ENCODE measurements at regions not wholly inside any gene's neighbourhood (a gene's known extent, or its start where the extent isn't known, plus 50 kb on each side); places are given as distances from the start of the nearest gene placed in this dataset.

DNA sequence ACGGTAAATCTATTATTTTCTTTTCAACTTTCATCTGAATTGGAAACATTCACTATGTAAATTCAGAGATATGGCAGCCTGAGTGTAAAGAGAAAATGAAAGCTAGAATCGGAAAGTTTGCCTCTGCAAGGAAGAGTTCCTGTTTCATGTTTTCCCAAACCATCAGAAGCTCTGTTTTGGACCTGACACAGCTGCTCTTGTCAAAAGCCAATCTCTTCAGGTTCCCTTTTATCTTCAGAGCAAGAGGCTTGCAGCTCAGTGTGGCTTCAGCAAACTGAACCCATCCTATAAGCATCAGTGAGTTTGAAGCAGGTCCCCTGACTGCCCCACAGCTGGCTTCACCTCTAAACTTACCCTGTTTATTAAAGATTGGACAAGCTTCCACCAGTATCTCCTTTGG, 1099.7 kb downstream of the DTWD2 start:
- H3K4me1 ChIP-seq (ENCODE audit: control insufficient read depth in 3 of 3, insufficient read depth in 2 of 3, low read depth in 1 of 3, low read length in 2 of 3): no peaks in the 10 kb centered on the region
- no peaks in the 10 kb centered on the region for H3K27me3 ChIP-seq (ENCODE audit: control insufficient read depth in 3 of 3, insufficient read depth in 3 of 3, low read length in 3 of 3)
- FAIRE-seq (no peak), DNase-seq (peak in 1 of 2 donors; percentile 7)
- 21 to 31% (median 30%) methylated on average over 2 of the region's 2 CpGs for WGBS, 3 donors
- H3K4me3 ChIP-seq (ENCODE audit: low read depth in 1 of 3, low read length in 3 of 3): no peak overlapping the region
- H3K36me3 ChIP-seq (ENCODE audit: control insufficient read depth in 3 of 3, insufficient read depth in 2 of 3, low read depth in 1 of 3, low read length in 3 of 3): no peaks in the 10 kb centered on the region
- no peak overlapping the region for H3K27ac ChIP-seq (ENCODE audit: low read depth in 1 of 3, low read length in 2 of 3)
- no peaks in the 10 kb centered on the region for H3K9me3 ChIP-seq (ENCODE audit: control insufficient read depth in 2 of 2, insufficient read depth in 1 of 2, low read depth in 1 of 2, low read length in 1 of 2)

DNA sequence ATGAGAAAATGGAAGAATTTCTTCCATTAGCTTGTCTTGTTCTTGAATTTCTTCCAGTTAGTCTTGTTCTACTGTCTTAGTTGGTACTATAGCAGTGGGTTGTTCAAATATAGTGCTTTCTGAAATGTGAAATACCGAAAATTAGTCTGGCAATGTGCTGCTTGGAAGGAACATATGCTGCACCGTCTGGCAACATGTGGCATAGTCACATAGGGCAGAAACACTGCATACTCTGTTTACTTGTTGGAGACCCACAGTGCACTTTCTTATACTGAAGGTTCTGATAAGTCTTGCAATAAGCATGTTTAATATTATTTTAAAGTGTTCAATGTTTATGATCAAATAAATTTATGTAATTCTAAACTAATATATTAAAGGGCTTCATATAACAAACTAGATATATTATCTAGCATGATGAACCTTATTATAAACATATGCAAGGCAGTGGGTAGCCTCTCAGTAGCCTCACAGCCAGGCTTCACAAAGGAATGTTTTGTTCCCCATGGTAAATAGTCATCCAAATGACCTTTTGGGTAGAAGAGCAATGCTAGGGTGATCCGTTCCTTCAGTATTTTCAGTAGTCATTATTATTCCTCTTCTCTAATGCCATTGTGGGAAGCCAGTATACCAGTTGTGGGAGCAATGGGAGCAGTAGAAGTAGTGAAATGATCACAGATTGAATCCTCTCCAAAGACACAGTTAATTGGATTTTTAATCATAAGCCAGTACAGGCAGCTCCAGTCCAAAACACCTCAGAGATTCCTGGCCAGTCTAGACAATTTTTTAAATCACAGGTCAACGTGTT, 1106.7 kb downstream of the DTWD2 start:
- no peak overlapping the region for H3K27ac ChIP-seq (ENCODE audit: low read depth in 1 of 3, low read length in 2 of 3)
- no peaks in the 10 kb centered on the region for H3K9me3 ChIP-seq (ENCODE audit: control insufficient read depth in 2 of 2, insufficient read depth in 1 of 2, low read depth in 1 of 2, low read length in 1 of 2)
- H3K36me3 ChIP-seq (ENCODE audit: control insufficient read depth in 3 of 3, insufficient read depth in 2 of 3, low read depth in 1 of 3, low read length in 3 of 3): no peaks in the 10 kb centered on the region
- DNase-seq (no peak), FAIRE-seq (no peak)
- no peaks in the 10 kb centered on the region for H3K4me1 ChIP-seq (ENCODE audit: control insufficient read depth in 3 of 3, insufficient read depth in 2 of 3, low read depth in 1 of 3, low read length in 2 of 3)
- no peaks in the 10 kb centered on the region for H3K27me3 ChIP-seq (ENCODE audit: control insufficient read depth in 3 of 3, insufficient read depth in 3 of 3, low read length in 3 of 3)
- WGBS, 3 donors: 57 to 76% (median 59%) methylated on average over 4 of the region's 4 CpGs
- H3K4me3 ChIP-seq (ENCODE audit: low read depth in 1 of 3, low read length in 3 of 3): no peak overlapping the region

DNA sequence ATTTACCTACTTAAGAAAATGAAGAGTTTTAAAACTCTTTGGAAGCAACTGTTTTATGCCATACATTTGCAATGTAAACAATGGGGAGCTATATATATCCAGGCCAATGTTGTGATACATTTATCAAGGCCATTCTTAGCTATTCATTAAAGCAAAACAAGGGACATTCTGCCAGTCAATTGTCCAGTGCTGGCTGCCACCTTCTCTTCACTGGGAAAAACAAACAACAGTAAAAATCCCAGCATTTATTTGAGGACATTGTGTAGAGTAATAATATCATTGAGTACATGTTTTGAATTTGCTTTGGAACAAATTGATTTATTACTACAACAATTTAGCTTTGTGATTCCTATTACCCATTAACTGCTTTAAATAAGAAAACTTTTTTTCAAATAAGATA, 1107.4 kb downstream of the DTWD2 start:
- no peaks in the 10 kb centered on the region for H3K9me3 ChIP-seq (ENCODE audit: control insufficient read depth in 2 of 2, insufficient read depth in 1 of 2, low read depth in 1 of 2, low read length in 1 of 2)
- no peaks in the 10 kb centered on the region for H3K4me1 ChIP-seq (ENCODE audit: control insufficient read depth in 3 of 3, insufficient read depth in 2 of 3, low read depth in 1 of 3, low read length in 2 of 3)
- FAIRE-seq: no peak
- DNase-seq: no peak
- H3K27ac ChIP-seq (ENCODE audit: low read depth in 1 of 3, low read length in 2 of 3): no peak overlapping the region
- no peaks in the 10 kb centered on the region for H3K36me3 ChIP-seq (ENCODE audit: control insufficient read depth in 3 of 3, insufficient read depth in 2 of 3, low read depth in 1 of 3, low read length in 3 of 3)
- no peaks in the 10 kb centered on the region for H3K27me3 ChIP-seq (ENCODE audit: control insufficient read depth in 3 of 3, insufficient read depth in 3 of 3, low read length in 3 of 3)
- H3K4me3 ChIP-seq (ENCODE audit: low read depth in 1 of 3, low read length in 3 of 3): no peak overlapping the region

DNA sequence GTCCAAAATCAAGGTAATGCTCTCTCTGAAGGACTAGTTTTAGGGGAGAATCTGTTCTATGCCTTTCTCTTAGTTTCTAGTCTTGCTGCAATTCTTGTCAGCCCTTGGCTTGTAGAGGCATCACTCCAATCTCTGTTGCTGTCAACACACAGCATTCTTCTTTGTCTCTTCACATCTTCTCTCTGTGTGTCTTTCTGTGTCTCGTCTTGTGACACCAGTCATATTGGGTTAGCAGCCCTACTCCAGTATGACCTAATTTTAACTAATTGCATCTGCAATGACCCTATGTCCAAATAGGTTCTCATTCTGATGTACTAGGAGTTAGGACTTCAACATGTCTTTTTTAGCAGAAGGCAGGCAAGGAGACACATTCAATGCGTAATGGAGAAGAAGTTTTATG, 1110.6 kb downstream of the DTWD2 start:
- FAIRE-seq (no peak), DNase-seq (no peak)
- no peaks in the 10 kb centered on the region for H3K9me3 ChIP-seq (ENCODE audit: control insufficient read depth in 2 of 2, insufficient read depth in 1 of 2, low read depth in 1 of 2, low read length in 1 of 2)
- no peaks in the 10 kb centered on the region for H3K36me3 ChIP-seq (ENCODE audit: control insufficient read depth in 3 of 3, insufficient read depth in 2 of 3, low read depth in 1 of 3, low read length in 3 of 3)
- H3K27ac ChIP-seq (ENCODE audit: low read depth in 1 of 3, low read length in 2 of 3): no peak overlapping the region
- no peaks in the 10 kb centered on the region for H3K4me1 ChIP-seq (ENCODE audit: control insufficient read depth in 3 of 3, insufficient read depth in 2 of 3, low read depth in 1 of 3, low read length in 2 of 3)
- 82 to 86% (median 84%) methylated on average over 2 of the region's 2 CpGs for WGBS, 3 donors
- no peaks in the 10 kb centered on the region for H3K27me3 ChIP-seq (ENCODE audit: control insufficient read depth in 3 of 3, insufficient read depth in 3 of 3, low read length in 3 of 3)
- H3K4me3 ChIP-seq (ENCODE audit: low read depth in 1 of 3, low read length in 3 of 3): no peak overlapping the region

DNA sequence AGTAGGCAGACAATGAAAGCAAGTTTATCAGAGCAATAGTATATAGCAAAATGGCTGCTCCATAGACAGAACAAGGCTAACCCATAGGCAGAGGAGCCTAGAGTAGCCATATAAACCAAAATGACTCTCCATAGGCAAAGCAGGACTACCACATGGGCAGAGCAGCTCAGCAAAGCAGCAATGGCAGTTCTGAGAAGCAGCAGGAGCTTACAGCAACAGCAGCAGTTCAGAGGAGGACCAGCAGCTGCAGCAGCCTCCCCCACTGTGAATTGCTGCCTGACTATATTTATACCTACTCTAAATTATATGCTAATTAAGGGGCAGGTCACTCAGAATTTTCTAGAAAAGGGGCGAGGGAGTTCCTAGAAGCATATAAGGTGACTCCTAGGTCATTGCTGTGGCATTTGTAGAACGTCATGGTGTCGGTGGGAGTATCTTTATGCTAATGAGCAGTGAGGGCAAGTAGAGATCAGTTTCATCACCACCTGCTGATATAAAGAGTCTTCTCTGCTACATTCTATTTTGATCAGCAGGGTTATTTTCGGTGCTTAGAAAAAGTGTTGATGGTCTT, 1115.5 kb downstream of the DTWD2 start:
- 79 to 85% (median 84%) methylated on average over 4 of the region's 4 CpGs for WGBS, 3 donors
- Histone ChIP-seq H3K27ac (ENCODE audit: low read depth in 1 of 3, low read length in 2 of 3) (no peak overlapping the region), H3K4me1 (ENCODE audit: control insufficient read depth in 3 of 3, insufficient read depth in 2 of 3, low read depth in 1 of 3, low read length in 2 of 3) (no peaks in the 10 kb centered on the region), H3K9me3 (ENCODE audit: control insufficient read depth in 2 of 2, insufficient read depth in 1 of 2, low read depth in 1 of 2, low read length in 1 of 2) (no peaks in the 10 kb centered on the region), H3K36me3 (ENCODE audit: control insufficient read depth in 3 of 3, insufficient read depth in 2 of 3, low read depth in 1 of 3, low read length in 3 of 3) (no peaks in the 10 kb centered on the region), H3K27me3 (ENCODE audit: control insufficient read depth in 3 of 3, insufficient read depth in 3 of 3, low read length in 3 of 3) (no peaks in the 10 kb centered on the region), H3K4me3 (ENCODE audit: low read depth in 1 of 3, low read length in 3 of 3) (no peak overlapping the region)
- DNase-seq: no peak
- no peak for FAIRE-seq

GRCh38 chr5:117869596-117869995, 1118.8 kb downstream of the DTWD2 start:
- DNase-seq (no peak), FAIRE-seq (no peak)
- no peaks in the 10 kb centered on the region for H3K36me3 ChIP-seq (ENCODE audit: control insufficient read depth in 3 of 3, insufficient read depth in 2 of 3, low read depth in 1 of 3, low read length in 3 of 3)
- H3K4me3 ChIP-seq (ENCODE audit: low read depth in 1 of 3, low read length in 3 of 3): no peak overlapping the region
- no peak overlapping the region for H3K27ac ChIP-seq (ENCODE audit: low read depth in 1 of 3, low read length in 2 of 3)
- no peaks in the 10 kb centered on the region for H3K9me3 ChIP-seq (ENCODE audit: control insufficient read depth in 2 of 2, insufficient read depth in 1 of 2, low read depth in 1 of 2, low read length in 1 of 2)
- 69 to 79% (median 74%) methylated on average over 1 of the region's 1 CpG for WGBS, 3 donors
- H3K4me1 ChIP-seq (ENCODE audit: control insufficient read depth in 3 of 3, insufficient read depth in 2 of 3, low read depth in 1 of 3, low read length in 2 of 3): no peaks in the 10 kb centered on the region
- no peaks in the 10 kb centered on the region for H3K27me3 ChIP-seq (ENCODE audit: control insufficient read depth in 3 of 3, insufficient read depth in 3 of 3, low read length in 3 of 3)

DNA sequence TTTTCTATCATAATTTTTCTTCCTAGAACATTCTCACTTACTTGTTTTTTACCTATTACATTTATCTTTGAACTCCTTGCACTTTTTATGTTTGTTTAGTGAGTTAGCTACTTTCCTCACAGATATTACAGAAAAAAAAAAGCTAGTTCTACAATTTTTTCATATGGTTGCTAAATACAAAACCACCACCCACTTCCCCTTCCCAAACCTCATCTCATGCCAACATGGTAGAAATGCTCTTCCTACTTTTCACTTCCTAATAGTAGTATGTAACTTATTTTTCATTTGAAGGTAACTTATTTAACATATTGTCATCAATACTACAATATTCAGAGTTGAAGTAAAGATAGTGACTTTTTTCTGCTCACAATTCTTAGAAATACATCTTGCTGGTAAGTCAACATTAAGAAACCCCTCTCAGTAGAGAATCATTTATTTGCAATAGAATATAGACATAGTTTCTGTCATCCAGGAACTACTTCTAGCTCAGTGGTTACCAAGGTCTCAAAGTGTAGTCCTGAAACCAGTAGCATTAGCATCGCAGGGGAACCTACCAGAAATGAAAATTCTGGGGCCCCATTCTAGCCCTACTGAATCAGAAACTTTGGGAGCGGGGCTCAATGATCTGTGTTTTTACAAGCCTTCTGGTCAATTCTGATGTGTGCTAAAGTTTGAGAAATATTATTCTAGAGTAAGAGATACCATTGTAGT, 1124.6 kb downstream of the DTWD2 start:
- no peak for FAIRE-seq
- no peaks in the 10 kb centered on the region for H3K4me1 ChIP-seq (ENCODE audit: control insufficient read depth in 3 of 3, insufficient read depth in 2 of 3, low read depth in 1 of 3, low read length in 2 of 3)
- whole genome bisulfite sequencing, 3 donors: 85 to 91% (median 89%) methylated on average over 2 of the region's 2 CpGs
- no peak overlapping the region for H3K4me3 ChIP-seq (ENCODE audit: low read depth in 1 of 3, low read length in 3 of 3)
- DNase-seq: no peak
- no peaks in the 10 kb centered on the region for H3K27me3 ChIP-seq (ENCODE audit: control insufficient read depth in 3 of 3, insufficient read depth in 3 of 3, low read length in 3 of 3)
- no peaks in the 10 kb centered on the region for H3K36me3 ChIP-seq (ENCODE audit: control insufficient read depth in 3 of 3, insufficient read depth in 2 of 3, low read depth in 1 of 3, low read length in 3 of 3)
- no peak overlapping the region for H3K27ac ChIP-seq (ENCODE audit: low read depth in 1 of 3, low read length in 2 of 3)
- no peaks in the 10 kb centered on the region for H3K9me3 ChIP-seq (ENCODE audit: control insufficient read depth in 2 of 2, insufficient read depth in 1 of 2, low read depth in 1 of 2, low read length in 1 of 2)

DNA sequence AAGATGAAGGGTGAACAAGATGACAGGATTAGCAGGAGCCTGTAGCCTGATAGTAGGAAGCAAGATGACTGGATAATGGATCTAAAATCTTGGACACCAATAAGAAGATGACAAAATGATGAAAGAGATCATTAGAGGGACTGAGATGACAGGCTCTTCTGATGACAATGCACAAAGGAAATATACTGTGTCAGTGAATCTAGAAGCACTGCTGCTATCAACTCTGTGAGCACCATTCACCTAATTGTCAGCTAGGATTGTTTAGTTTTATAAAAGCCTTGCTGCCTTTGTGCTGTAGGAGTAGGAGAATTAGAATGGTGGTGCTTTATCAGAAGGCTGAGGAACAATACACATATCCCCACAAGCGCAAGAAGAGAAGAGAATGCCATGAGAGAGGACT, 1127.8 kb downstream of the DTWD2 start:
- no peak overlapping the region for H3K4me3 ChIP-seq (ENCODE audit: low read depth in 1 of 3, low read length in 3 of 3)
- H3K4me1 ChIP-seq (ENCODE audit: control insufficient read depth in 3 of 3, insufficient read depth in 2 of 3, low read depth in 1 of 3, low read length in 2 of 3): no peaks in the 10 kb centered on the region
- H3K27ac ChIP-seq (ENCODE audit: low read depth in 1 of 3, low read length in 2 of 3): no peak overlapping the region
- WGBS, 3 donors: 80 to 95% (median 85%) methylated on average over 1 of the region's 1 CpG
- DNase-seq: no peak
- no peaks in the 10 kb centered on the region for H3K27me3 ChIP-seq (ENCODE audit: control insufficient read depth in 3 of 3, insufficient read depth in 3 of 3, low read length in 3 of 3)
- no peaks in the 10 kb centered on the region for H3K36me3 ChIP-seq (ENCODE audit: control insufficient read depth in 3 of 3, insufficient read depth in 2 of 3, low read depth in 1 of 3, low read length in 3 of 3)
- FAIRE-seq: no peak
- H3K9me3 ChIP-seq (ENCODE audit: control insufficient read depth in 2 of 2, insufficient read depth in 1 of 2, low read depth in 1 of 2, low read length in 1 of 2): no peaks in the 10 kb centered on the region
